SJSA1 (cell line): ENCODE measurements at regions not wholly inside any gene's neighbourhood (a gene's known extent, or its start where the extent isn't known, plus 50 kb on each side); places are given as distances from the start of the nearest gene placed in this dataset.
"Not testable (repeated sequence)": the region's sequence is repeated elsewhere in the genome, so short reads cannot be mapped to it uniquely, and the experiment has no call there.

ENCODE experiments used
- DNase-seq, 2 experiments: peaks; one replicate each; pipeline ENCODE4 v3.0.0-alpha.2; 2015 to 2020; ENCODE audit warnings: low spot score in 2 of 2, low read depth in 1 of 2
- H3K27ac ChIP-seq: fragments of 250-450 bp; sonication (Bioruptor Pico); 2 replicates; pipeline ENCODE4 v1.5.1; 2020; ENCODE audit warnings: mild to moderate bottlenecking, moderate library complexity
- H3K27me3 ChIP-seq: fragments of 250-450 bp; sonication (Bioruptor Pico); replicated peaks from 2 replicates; pipeline ENCODE4 v1.5.1; 2020; ENCODE audit warnings: mild to moderate bottlenecking, moderate library complexity
- H3K36me3 ChIP-seq: fragments of 250-450 bp; sonication (Bioruptor Pico); 2 replicates; pipeline ENCODE4 v1.5.1; 2020; ENCODE audit warnings: mild to moderate bottlenecking
- H3K4me1 ChIP-seq: fragments of 250-450 bp; sonication (Bioruptor Pico); replicated peaks from 2 replicates; pipeline ENCODE4 v1.6.1; 2021; ENCODE audit warnings: mild to moderate bottlenecking
- H3K4me3 ChIP-seq: fragments of 250-450 bp; sonication (Bioruptor Pico); 2 replicates; pipeline ENCODE4 v1.5.1; 2020; ENCODE audit warnings: mild to moderate bottlenecking
- H3K9me3 ChIP-seq: fragments of 250-450 bp; sonication (Bioruptor Pico); replicated peaks from 2 replicates; pipeline ENCODE4 v1.5.1; 2020; ENCODE audit warnings: mild to moderate bottlenecking

- Histone ChIP-seq H3K27me3 (no peaks in the 10 kb centered on the region), H3K36me3 (no peaks in the 10 kb centered on the region), H3K27ac (no peak overlapping the region), H3K4me1 (no peaks in the 10 kb centered on the region), H3K4me3 (no peak overlapping the region), H3K9me3 (no peaks in the 10 kb centered on the region)
- DNase-seq, result no peak
Measured at GRCh38 chr10:23529625-23530024, 90.8 kb downstream of the OTUD1 start.

GRCh38 chr10:23530079-23530478 lies 91.2 kb downstream of the OTUD1 start:
- H3K27me3 ChIP-seq, result no peaks in the 10 kb centered on the region
- no peak overlapping the region for H3K4me3 ChIP-seq
- no peaks in the 10 kb centered on the region for H3K9me3 ChIP-seq
- H3K27ac ChIP-seq, result no peak overlapping the region
- H3K36me3 ChIP-seq, result no peaks in the 10 kb centered on the region
- H3K4me1 ChIP-seq, result no peaks in the 10 kb centered on the region
- no peak for DNase-seq

- Histone ChIP-seq H3K27ac (no peak overlapping the region), H3K4me3 (no peak overlapping the region), H3K36me3 (no peaks in the 10 kb centered on the region), H3K9me3 (no peaks in the 10 kb centered on the region), H3K27me3 (no peaks in the 10 kb centered on the region), H3K4me1 (no peaks in the 10 kb centered on the region)
- DNase-seq, result no peak
Measured at GRCh38 chr10:23533212-23533611, 94.3 kb downstream of the OTUD1 start.

- Histone ChIP-seq H3K4me3 (no peak overlapping the region), H3K36me3 (no peaks in the 10 kb centered on the region), H3K4me1 (no peaks in the 10 kb centered on the region), H3K27ac (no peak overlapping the region), H3K9me3 (no peaks in the 10 kb centered on the region), H3K27me3 (no peaks in the 10 kb centered on the region)
- no peak for DNase-seq
Measured at GRCh38 chr10:23534326-23534725, 95.5 kb downstream of the OTUD1 start.

GRCh38 chr10:23534761-23535160 lies 95.9 kb downstream of the OTUD1 start:
- DNase-seq, result no peak
- H3K27ac ChIP-seq, result no peak overlapping the region
- no peaks in the 10 kb centered on the region for H3K9me3 ChIP-seq
- H3K4me3 ChIP-seq, result no peak overlapping the region
- no peaks in the 10 kb centered on the region for H3K27me3 ChIP-seq
- no peaks in the 10 kb centered on the region for H3K4me1 ChIP-seq
- H3K36me3 ChIP-seq, result no peaks in the 10 kb centered on the region

GRCh38 chr10:23535381-23535780 lies 96.5 kb downstream of the OTUD1 start:
- Histone ChIP-seq H3K9me3 (no peaks in the 10 kb centered on the region; the same call in 1 of the 2 replicates), H3K4me1 (no peaks in the 10 kb centered on the region), H3K27me3 (no peaks in the 10 kb centered on the region), H3K4me3 (no peak overlapping the region), H3K27ac (no peak overlapping the region), H3K36me3 (no peaks in the 10 kb centered on the region)
- DNase-seq, result no peak

GRCh38 chr10:23538968-23539367 lies 100.1 kb downstream of the OTUD1 start:
- no peak overlapping the region for H3K27ac ChIP-seq
- no peak for DNase-seq
- H3K36me3 ChIP-seq, result no peaks in the 10 kb centered on the region
- no peaks in the 10 kb centered on the region for H3K27me3 ChIP-seq
- H3K4me1 ChIP-seq, result no peaks in the 10 kb centered on the region
- no peaks in the 10 kb centered on the region; the same call in 1 of the 2 replicates for H3K9me3 ChIP-seq
- H3K4me3 ChIP-seq, result no peak overlapping the region

- Histone ChIP-seq H3K4me1 (no peaks in the 10 kb centered on the region), H3K27ac (no peak overlapping the region), H3K4me3 (no peak overlapping the region), H3K36me3 (no peaks in the 10 kb centered on the region), H3K9me3 (no peaks in the 10 kb centered on the region; the same call in 1 of the 2 replicates), H3K27me3 (no peaks in the 10 kb centered on the region)
- no peak for DNase-seq
Measured at GRCh38 chr10:23540401-23541030, 101.6 kb downstream of the OTUD1 start.

GRCh38 chr10:23543691-23544380 lies 105.0 kb downstream of the OTUD1 start:
- H3K4me1 ChIP-seq, result no peaks in the 10 kb centered on the region
- no peaks in the 10 kb centered on the region; the same call in 1 of the 2 replicates for H3K9me3 ChIP-seq
- no peak overlapping the region for H3K4me3 ChIP-seq
- no peaks in the 10 kb centered on the region for H3K27me3 ChIP-seq
- DNase-seq, result no peak
- H3K27ac ChIP-seq, result no peak overlapping the region
- H3K36me3 ChIP-seq, result no peaks in the 10 kb centered on the region

- H3K4me1 ChIP-seq, H3K36me3 ChIP-seq: not testable (repeated sequence)
Measured at GRCh38 chr10:23545866-23546265, 107.0 kb downstream of the OTUD1 start.

GRCh38 chr10:23556727-23557440 lies 118.0 kb downstream of the OTUD1 start:
- no peaks in the 10 kb centered on the region for H3K27me3 ChIP-seq
- H3K9me3 ChIP-seq, result no peaks in the 10 kb centered on the region
- no peak for DNase-seq
- H3K4me1 ChIP-seq, result no peaks in the 10 kb centered on the region
- no peaks in the 10 kb centered on the region for H3K36me3 ChIP-seq
- H3K4me3 ChIP-seq, result no peak overlapping the region
- H3K27ac ChIP-seq, result no peak overlapping the region

More at GRCh38 chr10:23545866-23546265, 107.0 kb downstream of the OTUD1 start:
- H3K27ac ChIP-seq, H3K9me3 ChIP-seq, H3K27me3 ChIP-seq, H3K4me3 ChIP-seq, DNase-seq: not testable (repeated sequence)

GRCh38 chr10:23557777-23558176 lies 118.9 kb downstream of the OTUD1 start:
- Histone ChIP-seq H3K4me3 (no peak overlapping the region), H3K36me3 (no peaks in the 10 kb centered on the region), H3K9me3 (no peaks in the 10 kb centered on the region), H3K27me3 (no peaks in the 10 kb centered on the region), H3K4me1 (no peaks in the 10 kb centered on the region), H3K27ac (no peak overlapping the region)
- no peak for DNase-seq

GRCh38 chr10:23558361-23558799 lies 119.5 kb downstream of the OTUD1 start:
- Histone ChIP-seq H3K4me1 (no peaks in the 10 kb centered on the region), H3K27ac (no peak overlapping the region), H3K36me3 (no peaks in the 10 kb centered on the region), H3K27me3 (no peaks in the 10 kb centered on the region), H3K9me3 (no peaks in the 10 kb centered on the region), H3K4me3 (no peak overlapping the region)
- DNase-seq, result no peak

GRCh38 chr10:23568996-23569395 lies 130.1 kb downstream of the OTUD1 start:
- Histone ChIP-seq H3K4me3 (no peak overlapping the region), H3K36me3 (no peaks in the 10 kb centered on the region), H3K27me3 (no peaks in the 10 kb centered on the region), H3K27ac (no peak overlapping the region), H3K4me1 (no peaks in the 10 kb centered on the region), H3K9me3 (peaks cover 9% of the 10 kb centered on the region)
- no peak for DNase-seq
